Transverse colon (tissue), 4 donors: ENCODE measurements at regions not wholly inside any gene's neighbourhood (a gene's known extent, or its start where the extent isn't known, plus 50 kb on each side); places are given as distances from the start of the nearest gene placed in this dataset.

Source experiments
- CTCF ChIP-seq, 5 experiments: fragments of 200-600 bp in 3 of 5; fragments of 450-650 bp in 2 of 5; sonication (generic) in 3 of 5; IDR thresholded peaks; 1 replicate in 2 of 5; 2 replicates in 3 of 5; pipeline ENCODE4 v1.5.1; 2016 to 2017; ENCODE audit warnings: antibody characterized with exemption in 5 of 5, inconsistent platforms in 3 of 5, mild to moderate bottlenecking in 2 of 5, moderate library complexity in 1 of 5
- EP300 ChIP-seq: sonication (generic); formaldehyde crosslinking; IDR thresholded peaks from one replicate; pipeline ENCODE4 v1.6.1; 2017; ENCODE audit warnings: antibody characterized with exemption, low read depth
- POLR2A ChIP-seq: fragments of 450-650 bp; IDR thresholded peaks from one replicate; pipeline ENCODE4 v1.6.1; 2016; ENCODE audit warnings: antibody characterized with exemption, mild to moderate bottlenecking, moderate library complexity
- POLR2AphosphoS5 ChIP-seq, 3 donors: sonication (generic); formaldehyde crosslinking; IDR thresholded peaks; one replicate each; pipeline ENCODE4 v1.6.1; 2016; ENCODE audit warnings: antibody characterized with exemption in 3 of 3

- TF ChIP-seq CTCF (IDR thresholded peaks at IDR 0.05) (no peak), POLR2A (no peak), POLR2AphosphoS5 (IDR thresholded peaks at IDR 0.05) (no peak), EP300 (no peak)
These were observed 165.2 kb upstream of the PODXL start for GRCh38 chr7:131721660-131722059.
